ENCODE measurements at regions not wholly inside any gene's neighbourhood (a gene's known extent, or its start where the extent isn't known, plus 50 kb on each side); places are given as distances from the start of the nearest gene placed in this dataset.

DNA sequence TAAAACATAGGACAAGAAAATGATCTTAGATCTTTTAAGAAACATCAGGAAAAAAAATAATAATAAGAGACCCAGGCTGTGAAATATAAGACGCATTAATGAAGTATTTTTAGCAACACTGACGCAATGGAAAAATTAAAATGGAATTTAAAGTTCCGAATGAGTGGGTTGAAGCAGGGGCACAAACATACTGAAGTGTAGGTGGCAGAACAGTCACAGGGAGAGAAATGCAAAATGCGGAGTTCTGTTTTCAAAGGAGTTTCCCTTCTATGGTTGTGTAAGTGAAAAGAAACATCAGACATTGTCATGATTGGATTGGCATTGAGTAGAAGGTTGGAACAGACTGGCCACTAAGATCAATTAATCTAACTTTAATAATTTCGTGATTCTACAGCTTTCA, 159.8 kb downstream of the CYSLTR2 start:
- H3K9me3 ChIP-seq (replicated peaks in 1 of 3), result no peaks in the 10 kb centered on the region
- no peaks in the 10 kb centered on the region for H3K27me3 ChIP-seq
- WGBS, 4 donors, result 81 to 87% (median 86%) methylated on average over 5 of the region's 5 CpGs
- H3K4me3 ChIP-seq, result no peak overlapping the region
- H3K36me3 ChIP-seq (replicated peaks in 1 of 2), result no peaks in the 10 kb centered on the region
- no peak for DNase-seq
- intact Hi-C loops (cut with DNase I), result no loop called here
- no peak for TF ChIP-seq POLR2A (IDR thresholded peaks at IDR 0.05)
- TF ChIP-seq, protein P1, sequence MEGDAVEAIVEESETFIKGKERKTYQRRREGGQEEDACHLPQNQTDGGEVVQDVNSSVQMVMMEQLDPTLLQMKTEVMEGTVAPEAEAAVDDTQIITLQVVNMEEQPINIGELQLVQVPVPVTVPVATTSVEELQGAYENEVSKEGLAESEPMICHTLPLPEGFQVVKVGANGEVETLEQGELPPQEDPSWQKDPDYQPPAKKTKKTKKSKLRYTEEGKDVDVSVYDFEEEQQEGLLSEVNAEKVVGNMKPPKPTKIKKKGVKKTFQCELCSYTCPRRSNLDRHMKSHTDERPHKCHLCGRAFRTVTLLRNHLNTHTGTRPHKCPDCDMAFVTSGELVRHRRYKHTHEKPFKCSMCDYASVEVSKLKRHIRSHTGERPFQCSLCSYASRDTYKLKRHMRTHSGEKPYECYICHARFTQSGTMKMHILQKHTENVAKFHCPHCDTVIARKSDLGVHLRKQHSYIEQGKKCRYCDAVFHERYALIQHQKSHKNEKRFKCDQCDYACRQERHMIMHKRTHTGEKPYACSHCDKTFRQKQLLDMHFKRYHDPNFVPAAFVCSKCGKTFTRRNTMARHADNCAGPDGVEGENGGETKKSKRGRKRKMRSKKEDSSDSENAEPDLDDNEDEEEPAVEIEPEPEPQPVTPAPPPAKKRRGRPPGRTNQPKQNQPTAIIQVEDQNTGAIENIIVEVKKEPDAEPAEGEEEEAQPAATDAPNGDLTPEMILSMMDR (IDR thresholded peaks at IDR 0.05), result no peak
- no peak overlapping the region for H3K27ac ChIP-seq
- peaks cover 0 to 22% of the 10 kb centered on the region in 2 donors for H3K4me1 ChIP-seq (replicated peaks in 1 of 2)

DNA sequence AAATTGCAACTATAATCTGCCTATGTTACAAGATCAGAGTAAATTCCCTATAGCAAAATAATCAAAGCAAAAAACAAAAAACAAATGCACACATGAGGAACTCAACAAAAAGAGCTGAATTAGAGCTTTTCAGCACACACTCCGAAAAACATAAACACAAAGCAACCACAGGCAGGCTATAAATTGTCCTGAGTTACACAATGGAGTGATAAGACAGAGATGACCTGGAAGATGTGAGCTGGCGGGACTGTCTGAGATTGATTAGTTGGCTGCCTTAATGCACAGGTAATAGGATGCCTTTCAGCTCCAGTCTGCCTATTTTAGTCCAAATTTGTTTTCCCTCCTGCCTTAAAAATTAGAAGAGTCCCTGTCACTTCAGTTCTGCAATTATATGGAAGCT, 159.0 kb upstream of the FNDC3A start:
- no peak for TF ChIP-seq POLR2A (IDR thresholded peaks at IDR 0.05)
- intact Hi-C loops (cut with DNase I), result no loop called here
- H3K36me3 ChIP-seq (replicated peaks in 1 of 2), result no peaks in the 10 kb centered on the region
- peak overlapping the region in 1 of 4 donors; percentile 37 for H3K4me3 ChIP-seq
- peak in 3 of 7 donors; percentile 26 to 57 (median 30) for DNase-seq
- peak overlapping the region in 2 of 5 donors; percentile 41 to 59 for H3K27ac ChIP-seq
- peaks cover 0 to 25% of the 10 kb centered on the region in 2 donors for H3K4me1 ChIP-seq (replicated peaks in 1 of 2)
- H3K27me3 ChIP-seq, result no peaks in the 10 kb centered on the region
- no peaks in the 10 kb centered on the region for H3K9me3 ChIP-seq (replicated peaks in 1 of 3)
- WGBS, 4 donors, result 23 to 43% (median 25%) methylated on average over 2 of the region's 2 CpGs

DNA sequence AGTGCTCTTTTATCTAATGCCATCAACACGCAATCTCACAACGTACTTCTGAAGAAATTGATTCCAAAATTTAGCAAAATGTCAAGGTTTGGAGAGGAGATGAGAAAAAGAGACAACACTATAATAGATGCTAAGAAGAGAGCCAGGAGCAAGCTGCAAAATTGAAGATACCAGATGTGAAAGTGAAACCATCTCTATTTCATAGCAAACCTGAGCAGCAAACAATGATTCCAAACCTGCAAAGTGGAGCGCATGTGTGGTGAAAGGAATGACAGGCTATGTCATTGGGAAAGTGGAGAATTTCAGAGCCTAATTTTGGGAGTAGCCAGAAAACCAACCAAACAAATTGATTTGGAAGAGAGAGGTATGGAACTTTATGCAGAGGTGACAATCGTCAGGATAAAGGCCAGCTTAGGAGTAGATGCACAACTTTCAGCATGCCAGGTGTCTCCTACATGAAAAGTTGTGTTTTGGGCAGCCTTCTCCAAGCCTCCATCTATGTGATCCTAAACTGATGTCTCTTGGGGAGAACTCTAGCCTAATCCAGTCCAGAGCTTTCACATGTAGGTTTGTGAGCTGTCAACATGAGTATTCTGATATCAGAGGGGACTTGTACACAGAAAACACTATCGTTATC, 158.4 kb upstream of the FNDC3A start:
- 43 to 53% (median 51%) methylated on average over 4 to 5 of the region's 5 CpGs for WGBS, 4 donors
- no peaks in the 10 kb centered on the region for H3K36me3 ChIP-seq (replicated peaks in 1 of 2)
- no peak for TF ChIP-seq POLR2A (IDR thresholded peaks at IDR 0.05)
- TF ChIP-seq, protein P1 (IDR thresholded peaks at IDR 0.05), result no peak
- H3K27me3 ChIP-seq, result no peaks in the 10 kb centered on the region
- H3K4me3 ChIP-seq, result peak overlapping the region in 1 of 4 donors; percentile 37
- H3K4me1 ChIP-seq (replicated peaks in 1 of 2), result peaks cover 0 to 25% of the 10 kb centered on the region in 2 donors
- peak overlapping the region in 3 of 5 donors; percentile 15 to 59 (median 58) for H3K27ac ChIP-seq
- intact Hi-C loops (cut with DNase I), result no loop called here
- DNase-seq, result peak in 1 of 7 donors; percentile 11
- H3K9me3 ChIP-seq (replicated peaks in 1 of 3), result no peaks in the 10 kb centered on the region

DNA sequence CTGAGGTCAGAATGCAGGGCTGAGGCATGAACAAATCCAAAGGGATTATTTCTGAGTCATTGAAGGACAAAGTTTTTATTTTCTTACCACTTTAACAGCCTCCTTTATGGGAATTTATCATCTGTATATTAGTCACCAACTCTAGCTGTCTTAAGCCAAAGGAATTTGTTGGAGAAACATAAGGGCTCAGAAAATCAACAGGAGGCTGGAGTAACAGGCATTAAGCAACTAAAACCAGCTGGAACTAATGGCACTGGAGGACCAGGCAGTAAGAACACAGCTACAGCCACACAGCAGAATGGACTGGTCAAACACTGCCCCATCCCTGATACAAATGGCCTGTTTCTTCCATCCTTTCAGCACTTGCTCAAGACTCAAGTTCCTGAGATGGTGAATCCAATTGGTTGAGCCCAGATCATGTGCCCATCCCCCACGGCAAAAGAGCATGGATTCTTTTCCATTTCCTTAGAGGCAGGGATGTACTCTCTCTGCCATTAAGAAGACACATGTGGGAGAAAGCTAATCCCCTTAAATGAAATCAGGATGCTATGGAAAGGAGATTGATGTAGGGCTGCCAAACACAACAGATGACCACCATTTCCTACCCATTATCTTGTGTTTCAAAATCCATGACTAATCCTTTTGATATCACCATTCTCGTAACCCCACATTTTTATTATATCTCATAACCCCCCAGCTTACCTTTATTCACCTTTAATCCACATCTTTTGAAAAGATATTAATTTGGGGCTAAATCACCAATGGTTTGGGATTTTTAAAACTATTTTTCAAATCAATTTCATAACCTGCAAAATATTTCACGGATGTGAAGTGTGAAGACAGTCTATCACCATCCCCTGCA, 157.0 kb upstream of the FNDC3A start:
- WGBS, 4 donors, result 60 to 80% (median 67%) methylated on average over 3 of the region's 3 CpGs
- Histone ChIP-seq H3K4me3 (no peak overlapping the region), H3K27ac (peak overlapping the region in 3 of 5 donors; percentile 34 to 76 (median 59)), H3K9me3 (replicated peaks in 1 of 3) (no peaks in the 10 kb centered on the region), H3K4me1 (replicated peaks in 1 of 2) (peaks cover 0 to 25% of the 10 kb centered on the region in 2 donors), H3K36me3 (replicated peaks in 1 of 2) (no peaks in the 10 kb centered on the region), H3K27me3 (no peaks in the 10 kb centered on the region)
- TF ChIP-seq POLR2A (IDR thresholded peaks at IDR 0.05), result no peak
- TF ChIP-seq, protein P1 (IDR thresholded peaks at IDR 0.05), result no peak
- DNase-seq, result peak in 5 of 7 donors; percentile 17 to 33 (median 27)
- intact Hi-C loops (cut with DNase I), result no loop called here
